Sigmoid colon (tissue), 6 donors: ENCODE measurements at regions not wholly inside any gene's neighbourhood (a gene's known extent, or its start where the extent isn't known, plus 50 kb on each side); places are given as distances from the start of the nearest gene placed in this dataset.

Experiments
- DNase-seq: peaks from one replicate; pipeline ENCODE4 v3.0.0-alpha.2; 2019
- H3K27ac ChIP-seq, 4 donors: fragments of 200-600 bp; sonication (generic); one replicate each; pipeline ENCODE4 v1.5.1; 2016 to 2019; ENCODE audit warnings: mild to moderate bottlenecking in 1 of 4
- H3K27me3 ChIP-seq, 3 donors: fragments of 200-600 bp; sonication (generic); one replicate each; pipeline ENCODE4 v1.5.1; 2019; ENCODE audit warnings: mild to moderate bottlenecking in 1 of 3
- H3K36me3 ChIP-seq, 4 donors: fragments of 200-600 bp; sonication (generic); one replicate each; pipeline ENCODE4 v1.5.1; 2016 to 2019
- H3K4me1 ChIP-seq, 4 donors: fragments of 200-600 bp; sonication (generic); one replicate each; pipeline ENCODE4 v1.5.1; 2017 to 2019
- H3K4me3 ChIP-seq, 4 donors: fragments of 200-600 bp; sonication (generic); one replicate each; pipeline ENCODE4 v1.5.1; 2017 to 2019; ENCODE audit warnings: mild to moderate bottlenecking in 2 of 4, moderate library complexity in 1 of 4
- H3K9me3 ChIP-seq, 4 donors: fragments of 200-600 bp in 3 of 4; sonication (generic) in 3 of 4; one replicate each; pipeline versions ENCODE4 v1.5.1 to v1.6.1; 2013 to 2019
- EP300 ChIP-seq, 4 donors: sonication (generic); formaldehyde crosslinking; IDR thresholded peaks; one replicate each; pipeline ENCODE4 v1.6.1; 2017; ENCODE audit warnings: antibody characterized with exemption in 4 of 4
- POLR2A ChIP-seq, 2 donors: fragments of 450-650 bp; IDR thresholded peaks; one replicate each; pipeline ENCODE4 v1.6.1; 2016; ENCODE audit warnings: antibody characterized with exemption in 2 of 2, mild to moderate bottlenecking in 2 of 2, moderate library complexity in 2 of 2
- POLR2AphosphoS5 ChIP-seq, 4 donors: sonication (generic); formaldehyde crosslinking; IDR thresholded peaks; one replicate each; pipeline ENCODE4 v1.6.1; 2017; ENCODE audit warnings: antibody characterized with exemption in 4 of 4
- WGBS, 2 donors: extraction: QIAGEN DNeasy Blood & Tissue Kit; methylation state at CpG; one replicate each; pipeline ENCODE4 v1.1.7; 2013; 5-methylcytosine and 5-hydroxymethylcytosine counted together
- intact Hi-C: fragments of 100-400 bp; cut with DNase I; formaldehyde crosslinking; loops from one replicate; pipeline ENCODE4 v1.15.1; 2023
- TF ChIP-seq, protein P1 (sequence below), 4 experiments: fragments of 450-650 bp in 3 of 4; fragments of 200-600 bp in 1 of 4; IDR thresholded peaks; one replicate each; pipeline ENCODE4 v1.5.1; 2016 to 2019; ENCODE audit warnings: antibody characterized with exemption in 4 of 4, mild to moderate bottlenecking in 3 of 4, moderate library complexity in 2 of 4
- donor health status: healthy with polysubstance abuse.
- donor health status: healthy.

DNA sequence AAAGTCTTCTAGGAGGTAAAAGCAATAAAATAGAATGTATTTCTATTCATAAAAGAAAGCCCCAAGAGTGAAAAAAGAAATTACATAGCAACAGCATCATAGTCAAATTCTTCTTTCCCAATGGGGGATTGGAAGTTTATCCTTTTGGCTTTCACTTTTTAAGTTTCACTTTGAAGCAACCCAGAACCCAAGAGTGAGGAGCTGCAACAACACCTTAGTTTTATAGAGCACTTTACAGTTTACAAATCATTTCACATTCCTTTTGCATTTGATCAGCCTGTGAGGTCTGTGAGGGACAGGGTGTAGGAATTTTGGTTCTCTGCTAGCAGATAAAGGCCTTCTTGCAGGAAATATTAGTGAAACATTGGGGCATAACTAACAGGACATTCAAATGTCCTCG is 112.0 kb upstream of the NDP start:
- H3K27ac ChIP-seq: no peak overlapping the region
- 54 to 64% methylated on average over 1 of the region's 1 CpG for WGBS, 2 donors
- intact Hi-C loops: no loop called here
- DNase-seq: no peak
- no peaks in the 10 kb centered on the region for H3K36me3 ChIP-seq
- H3K4me1 ChIP-seq: no peaks in the 10 kb centered on the region
- H3K9me3 ChIP-seq: no peaks in the 10 kb centered on the region
- H3K4me3 ChIP-seq: no peak overlapping the region
- H3K27me3 ChIP-seq: peaks cover 0 to 3% (median 0%) of the 10 kb centered on the region in 3 donors
- no peak for TF ChIP-seq POLR2A (IDR thresholded peaks at IDR 0.05)
- TF ChIP-seq EP300 (IDR thresholded peaks at IDR 0.05): no peak

GRCh38 chrX:44082829-44083228 is 109.6 kb upstream of the NDP start:
- Histone ChIP-seq H3K4me1 (no peaks in the 10 kb centered on the region), H3K36me3 (no peaks in the 10 kb centered on the region), H3K4me3 (no peak overlapping the region), H3K9me3 (no peaks in the 10 kb centered on the region), H3K27ac (no peak overlapping the region), H3K27me3 (peaks cover 0 to 3% (median 0%) of the 10 kb centered on the region in 3 donors)
- intact Hi-C loops: no loop called here
- WGBS, 2 donors: 63 to 93% methylated on average over 5 of the region's 5 CpGs
- TF ChIP-seq, protein P1, sequence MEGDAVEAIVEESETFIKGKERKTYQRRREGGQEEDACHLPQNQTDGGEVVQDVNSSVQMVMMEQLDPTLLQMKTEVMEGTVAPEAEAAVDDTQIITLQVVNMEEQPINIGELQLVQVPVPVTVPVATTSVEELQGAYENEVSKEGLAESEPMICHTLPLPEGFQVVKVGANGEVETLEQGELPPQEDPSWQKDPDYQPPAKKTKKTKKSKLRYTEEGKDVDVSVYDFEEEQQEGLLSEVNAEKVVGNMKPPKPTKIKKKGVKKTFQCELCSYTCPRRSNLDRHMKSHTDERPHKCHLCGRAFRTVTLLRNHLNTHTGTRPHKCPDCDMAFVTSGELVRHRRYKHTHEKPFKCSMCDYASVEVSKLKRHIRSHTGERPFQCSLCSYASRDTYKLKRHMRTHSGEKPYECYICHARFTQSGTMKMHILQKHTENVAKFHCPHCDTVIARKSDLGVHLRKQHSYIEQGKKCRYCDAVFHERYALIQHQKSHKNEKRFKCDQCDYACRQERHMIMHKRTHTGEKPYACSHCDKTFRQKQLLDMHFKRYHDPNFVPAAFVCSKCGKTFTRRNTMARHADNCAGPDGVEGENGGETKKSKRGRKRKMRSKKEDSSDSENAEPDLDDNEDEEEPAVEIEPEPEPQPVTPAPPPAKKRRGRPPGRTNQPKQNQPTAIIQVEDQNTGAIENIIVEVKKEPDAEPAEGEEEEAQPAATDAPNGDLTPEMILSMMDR (IDR thresholded peaks at IDR 0.05): no peak
- no peak for DNase-seq

- Histone ChIP-seq H3K4me1 (no peaks in the 10 kb centered on the region), H3K4me3 (no peak overlapping the region), H3K27me3 (peaks cover 0 to 3% (median 0%) of the 10 kb centered on the region in 3 donors), H3K36me3 (no peaks in the 10 kb centered on the region), H3K27ac (no peak overlapping the region), H3K9me3 (no peaks in the 10 kb centered on the region)
- TF ChIP-seq, protein P1 (IDR thresholded peaks at IDR 0.05): no peak
- no peak for TF ChIP-seq POLR2A (IDR thresholded peaks at IDR 0.05)
- TF ChIP-seq POLR2AphosphoS5 (IDR thresholded peaks at IDR 0.05): no peak
- no peak for TF ChIP-seq EP300 (IDR thresholded peaks at IDR 0.05)
- intact Hi-C loops: no loop called here
- 95% methylated on average over 7 of the region's 7 CpGs for WGBS, 2 donors
- no peak for DNase-seq
These were observed 106.9 kb upstream of the NDP start for GRCh38 chrX:44080083-44080482.

- Histone ChIP-seq H3K4me1 (no peaks in the 10 kb centered on the region), H3K27me3 (no peaks in the 10 kb centered on the region), H3K9me3 (no peaks in the 10 kb centered on the region), H3K4me3 (no peak overlapping the region), H3K36me3 (no peaks in the 10 kb centered on the region), H3K27ac (no peak overlapping the region)
- 89 to 91% methylated on average over 1 of the region's 1 CpG for WGBS, 2 donors
- intact Hi-C loops: no loop called here
- no peak for TF ChIP-seq POLR2A (IDR thresholded peaks at IDR 0.05)
- TF ChIP-seq POLR2AphosphoS5 (IDR thresholded peaks at IDR 0.05): no peak
- no peak for TF ChIP-seq EP300 (IDR thresholded peaks at IDR 0.05)
- TF ChIP-seq, protein P1 (IDR thresholded peaks at IDR 0.05): no peak
- DNase-seq: no peak
These were observed 99.4 kb upstream of the NDP start for GRCh38 chrX:44072631-44073030.

- TF ChIP-seq POLR2A (IDR thresholded peaks at IDR 0.05) (no peak), EP300 (IDR thresholded peaks at IDR 0.05) (no peak), POLR2AphosphoS5 (IDR thresholded peaks at IDR 0.05) (no peak)
- TF ChIP-seq, protein P1 (IDR thresholded peaks at IDR 0.05): no peak
- intact Hi-C loops: no loop called here
- Histone ChIP-seq H3K27ac (no peak overlapping the region), H3K27me3 (no peaks in the 10 kb centered on the region), H3K4me3 (no peak overlapping the region), H3K36me3 (no peaks in the 10 kb centered on the region), H3K9me3 (no peaks in the 10 kb centered on the region), H3K4me1 (no peaks in the 10 kb centered on the region)
- DNase-seq: no peak
- WGBS, 2 donors: 62 to 65% methylated on average over 2 of the region's 2 CpGs
These were observed 98.8 kb upstream of the NDP start for GRCh38 chrX:44071847-44072551.
